Stomach (tissue), 8 donors: ENCODE measurements at regions not wholly inside any gene's neighbourhood (a gene's known extent, or its start where the extent isn't known, plus 50 kb on each side); places are given as distances from the start of the nearest gene placed in this dataset.

ENCODE experiments used
- DNase-seq, 2 donors: peaks; one replicate each; pipeline versions ENCODE4 v3.0.0 to v3.0.0-alpha.2; 2013 to 2019
- H3K27ac ChIP-seq, 5 donors: fragments of 200-600 bp in 4 of 5; sonication (generic) in 4 of 5; one replicate each; pipeline ENCODE4 v1.5.1; 2013 to 2019; ENCODE audit warnings: mild to moderate bottlenecking in 1 of 5, moderate library complexity in 1 of 5
- H3K27me3 ChIP-seq, 3 donors: fragments of 200-600 bp; sonication (generic); one replicate each; pipeline ENCODE4 v1.5.1; 2017 to 2019; ENCODE audit warnings: mixed run types in 1 of 3
- H3K36me3 ChIP-seq, 4 donors: fragments of 200-600 bp; sonication (generic); 1 replicate in 3 of 4; 2 replicates in 1 of 4; pipeline ENCODE4 v1.5.1; 2016 to 2019
- H3K4me1 ChIP-seq, 4 donors: fragments of 200-600 bp; sonication (generic); one replicate each; pipeline ENCODE4 v1.5.1; 2016 to 2019
- H3K4me3 ChIP-seq, 4 donors: fragments of 200-600 bp; sonication (generic) in 3 of 4; one replicate each; pipeline ENCODE4 v1.5.1; 2016 to 2019; ENCODE audit warnings: mild to moderate bottlenecking in 1 of 4
- H3K9me3 ChIP-seq, 4 donors: fragments of 200-600 bp; sonication (generic); one replicate each; pipeline ENCODE4 v1.5.1; 2016 to 2019
- CTCF ChIP-seq, 7 experiments: fragments of 450-650 bp in 4 of 7; fragments of 200-600 bp in 3 of 7; sonication (generic) in 3 of 7; IDR thresholded peaks; one replicate each; pipeline ENCODE4 v1.5.1; 2016 to 2019; ENCODE audit warnings: antibody characterized with exemption in 7 of 7, control low read depth in 2 of 7, mild to moderate bottlenecking in 1 of 7
- EP300 ChIP-seq: sonication (generic); formaldehyde crosslinking; IDR thresholded peaks from one replicate; pipeline ENCODE4 v1.6.1; 2017; ENCODE audit warnings: antibody characterized with exemption
- POLR2A ChIP-seq, 4 donors: fragments of 450-650 bp; IDR thresholded peaks; one replicate each; pipeline ENCODE4 v1.6.1; 2016; ENCODE audit warnings: antibody characterized with exemption in 4 of 4, control low read depth in 2 of 4, mild to moderate bottlenecking in 1 of 4, moderate library complexity in 1 of 4
- POLR2AphosphoS5 ChIP-seq, 3 donors: sonication (generic); formaldehyde crosslinking; IDR thresholded peaks; one replicate each; pipeline ENCODE4 v1.6.1; 2016; ENCODE audit warnings: antibody characterized with exemption in 3 of 3
- WGBS, 5 donors: extraction: QIAGEN DNeasy Blood & Tissue Kit in 3 of 5; methylation state at CpG; one replicate each; pipeline versions ENCODE4 v1.1.5 to v1.1.7; 2013 to 2018; 5-methylcytosine and 5-hydroxymethylcytosine counted together
- intact Hi-C: fragments of 100-400 bp; cut with DNase I; formaldehyde crosslinking; loops from one replicate; pipeline ENCODE4 v1.15.1; 2023; ENCODE audit warnings: low total_unique reads
- donor health status: healthy with polysubstance abuse.
- donor health status: Bipolar disorder and iron deficiency.
- donor health status: healthy.

DNA sequence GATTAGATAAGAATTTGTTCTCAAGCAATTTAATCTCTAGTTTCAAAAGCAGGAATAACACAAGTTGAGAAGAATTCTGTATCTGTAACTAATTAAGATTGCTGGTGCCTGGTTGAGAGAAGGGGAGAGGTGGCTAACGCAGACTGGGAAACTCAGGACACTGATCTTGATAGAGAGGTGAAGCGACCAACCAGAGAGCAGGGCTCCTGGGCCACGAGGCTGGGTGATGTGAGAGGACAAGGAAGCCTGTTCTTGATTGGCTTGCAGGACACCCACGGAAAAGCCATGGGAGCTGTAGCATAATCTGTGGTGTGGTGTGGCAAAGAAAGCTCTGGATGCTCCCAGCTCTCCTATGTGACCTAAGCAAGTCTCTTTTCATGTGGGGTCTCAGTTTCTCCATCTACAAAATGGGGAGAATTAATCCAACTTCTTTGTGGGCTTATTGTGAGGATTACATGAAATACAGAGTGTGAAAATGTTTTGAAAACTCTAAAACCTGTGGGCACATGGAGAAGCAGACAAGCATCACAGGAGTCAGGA, 594.1 kb upstream of the BRINP1 start:
- no peak overlapping the region for H3K4me3 ChIP-seq
- no peaks in the 10 kb centered on the region for H3K9me3 ChIP-seq
- intact Hi-C loops: no loop called here
- 26 to 34% (median 30%) methylated on average over 4 of the region's 4 CpGs for WGBS, 5 donors
- no peak overlapping the region for H3K27ac ChIP-seq
- no peaks in the 10 kb centered on the region for H3K27me3 ChIP-seq
- no peaks in the 10 kb centered on the region for H3K36me3 ChIP-seq
- DNase-seq: peak in 1 of 2 donors; percentile 17
- TF ChIP-seq POLR2A (IDR thresholded peaks at IDR 0.05) (no peak), POLR2AphosphoS5 (IDR thresholded peaks at IDR 0.05) (no peak), EP300 (no peak), CTCF (IDR thresholded peaks at IDR 0.05) (no peak)
- H3K4me1 ChIP-seq: peaks cover 0 to 34% (median 12%) of the 10 kb centered on the region in 4 donors

GRCh38 chr9:119961774-119962424, 592.7 kb upstream of the BRINP1 start:
- Histone ChIP-seq H3K9me3 (no peaks in the 10 kb centered on the region), H3K27ac (no peak overlapping the region), H3K4me1 (peaks cover 0 to 25% (median 10%) of the 10 kb centered on the region in 4 donors), H3K36me3 (no peaks in the 10 kb centered on the region), H3K27me3 (no peaks in the 10 kb centered on the region), H3K4me3 (no peak overlapping the region)
- peak; percentile 60 to 63 for DNase-seq
- intact Hi-C loops: no loop called here
- 26 to 33% (median 30%) methylated on average over 19 of the region's 19 CpGs for WGBS, 5 donors
- TF ChIP-seq EP300 (no peak), CTCF (IDR thresholded peaks at IDR 0.05) (peak in 4 of 7 experiments; percentile 44 to 61 (median 50))

- TF ChIP-seq POLR2A (IDR thresholded peaks at IDR 0.05): no peak
- no peak for TF ChIP-seq POLR2AphosphoS5 (IDR thresholded peaks at IDR 0.05)
- no peak for TF ChIP-seq EP300
- no peak for TF ChIP-seq CTCF (IDR thresholded peaks at IDR 0.05)
- Histone ChIP-seq H3K4me3 (no peak overlapping the region), H3K27ac (no peak overlapping the region), H3K27me3 (no peaks in the 10 kb centered on the region), H3K9me3 (no peaks in the 10 kb centered on the region), H3K36me3 (no peaks in the 10 kb centered on the region), H3K4me1 (peaks cover 0 to 25% (median 10%) of the 10 kb centered on the region in 4 donors)
- WGBS, 5 donors: 45 to 69% (median 60%) methylated on average over 6 of the region's 6 CpGs
- intact Hi-C loops: no loop called here
- no peak for DNase-seq
These were observed 590.8 kb upstream of the BRINP1 start for GRCh38 chr9:119959846-119960545.

DNA sequence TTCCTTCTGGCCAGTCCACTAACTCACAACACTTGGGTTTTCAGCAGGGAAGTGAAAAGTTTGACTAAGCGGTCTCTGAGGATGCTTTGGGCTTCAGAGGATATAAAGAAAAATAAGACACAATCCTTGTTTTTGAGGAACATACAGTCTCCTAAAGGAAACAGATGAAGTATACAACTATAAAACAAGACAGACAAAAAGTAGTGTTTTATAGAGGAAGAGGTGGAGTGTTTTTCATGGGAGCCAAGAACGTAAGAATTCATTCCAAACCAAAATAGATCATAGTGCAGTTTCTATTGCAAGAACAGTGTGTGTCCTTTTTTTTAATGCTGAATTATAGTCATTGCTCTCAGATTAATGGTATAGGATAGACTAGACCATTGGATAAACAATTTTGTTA, 586.9 kb upstream of the BRINP1 start:
- H3K27ac ChIP-seq: no peak overlapping the region
- TF ChIP-seq EP300: no peak
- TF ChIP-seq CTCF (IDR thresholded peaks at IDR 0.05): no peak
- no peak for TF ChIP-seq POLR2AphosphoS5 (IDR thresholded peaks at IDR 0.05)
- H3K9me3 ChIP-seq: no peaks in the 10 kb centered on the region
- intact Hi-C loops: no loop called here
- H3K4me3 ChIP-seq: no peak overlapping the region
- 68 to 86% (median 78%) methylated on average over 2 of the region's 2 CpGs for WGBS, 5 donors
- DNase-seq: no peak
- H3K4me1 ChIP-seq: peaks cover 0 to 9% (median 0%) of the 10 kb centered on the region in 4 donors
- no peaks in the 10 kb centered on the region for H3K27me3 ChIP-seq
- no peaks in the 10 kb centered on the region for H3K36me3 ChIP-seq
